SK-N-SH treated with all-trans-retinoic acid at 6 μM for 48 hours (cell line): ENCODE measurements at regions not wholly inside any gene's neighbourhood (a gene's known extent, or its start where the extent isn't known, plus 50 kb on each side); places are given as distances from the start of the nearest gene placed in this dataset.
"Not testable (repeated sequence)": the region's sequence is repeated elsewhere in the genome, so short reads cannot be mapped to it uniquely, and the experiment has no call there.

Experiments
- ATAC-seq: fragments of 200-7000 bp; cut with Tn5 transposase; 3 replicates; pipeline ENCODE4 v1.9.1; 2020; ENCODE audit warnings: mild to moderate bottlenecking, moderate library complexity
- ARNTL ChIP-seq: fragments of 450-650 bp; formaldehyde crosslinking; IDR thresholded peaks from 2 replicates; pipeline ENCODE4 v1.5.0; 2020; ENCODE audit warnings: low read depth, mild to moderate bottlenecking, moderate library complexity, borderline replicate concordance
- BACH2 ChIP-seq: fragments of 250-450 bp; sonication (Bioruptor Pico); IDR thresholded peaks from 2 replicates; pipeline ENCODE4 v1.9.0; 2021; ENCODE audit warnings: mild to moderate bottlenecking, borderline replicate concordance
- CSDC2 ChIP-seq: fragments of 250-450 bp; sonication (Bioruptor Pico); IDR thresholded peaks from 2 replicates; pipeline ENCODE4 v1.5.0; 2020; ENCODE audit warnings: mild to moderate bottlenecking, moderate library complexity
- CSRNP3 ChIP-seq: fragments of 250-450 bp; sonication (Bioruptor Pico); IDR thresholded peaks from 2 replicates; pipeline ENCODE4 v1.5.1; 2021; ENCODE audit warnings: mild to moderate bottlenecking, moderate library complexity
- ESRRG ChIP-seq: fragments of 250-450 bp; sonication (Bioruptor Pico); IDR thresholded peaks from 2 replicates; pipeline ENCODE4 v1.6.1; 2021; ENCODE audit warnings: mild to moderate bottlenecking
- GLIS3 ChIP-seq: fragments of 250-450 bp; sonication (Bioruptor Pico); IDR thresholded peaks from 2 replicates; pipeline ENCODE4 v1.5.0; 2020; ENCODE audit warnings: mild to moderate bottlenecking, moderate library complexity
- ISL1 ChIP-seq: fragments of 250-450 bp; sonication (Bioruptor Pico); IDR thresholded peaks from 2 replicates; pipeline ENCODE4 v2.1.2; 2022; ENCODE audit warnings: mild to moderate bottlenecking, moderate library complexity
- OSR1 ChIP-seq: fragments of 250-450 bp; sonication (Bioruptor Pico); IDR thresholded peaks from 2 replicates; pipeline ENCODE4 v1.8.0; 2022; ENCODE audit warnings: moderate library complexity, mild to moderate bottlenecking, inconsistent platforms
- POU6F1 ChIP-seq: fragments of 250-450 bp; sonication (Bioruptor Pico); IDR thresholded peaks from 2 replicates; pipeline ENCODE4 v1.8.0; 2021; ENCODE audit warnings: low read depth, mild to moderate bottlenecking, moderate library complexity, borderline replicate concordance
- RARB ChIP-seq: fragments of 250-450 bp; sonication (Bioruptor Pico); IDR thresholded peaks from 2 replicates; pipeline ENCODE4 v1.8.0; 2021; ENCODE audit warnings: mild to moderate bottlenecking, moderate library complexity
- SNAI2 ChIP-seq: fragments of 250-450 bp; sonication (Bioruptor Pico); IDR thresholded peaks from 2 replicates; pipeline ENCODE4 v1.5.0; 2020; ENCODE audit warnings: mild to moderate bottlenecking, moderate library complexity
- TCF4 ChIP-seq: fragments of 250-450 bp; sonication (Bioruptor Pico); IDR thresholded peaks from 2 replicates; pipeline ENCODE4 v1.8.0; 2021; ENCODE audit warnings: mild to moderate bottlenecking, moderate library complexity, borderline replicate concordance
- TOX ChIP-seq: fragments of 250-450 bp; sonication (Bioruptor Pico); IDR thresholded peaks from 2 replicates; pipeline ENCODE4 v1.8.0; 2021; ENCODE audit warnings: mild to moderate bottlenecking, moderate library complexity, borderline replicate concordance
- ZC3H10 ChIP-seq: fragments of 250-450 bp; sonication (Bioruptor Pico); IDR thresholded peaks from 2 replicates; pipeline ENCODE4 v1.5.1; 2021; ENCODE audit warnings: mild to moderate bottlenecking, moderate library complexity
- ZFP3 ChIP-seq: fragments of 250-450 bp; sonication (Bioruptor Pico); IDR thresholded peaks from 2 replicates; pipeline ENCODE4 v1.5.0; 2020; ENCODE audit warnings: mild to moderate bottlenecking, moderate library complexity
- ZFP30 ChIP-seq: fragments of 450-650 bp; formaldehyde crosslinking; IDR thresholded peaks from 2 replicates; pipeline ENCODE4 v1.5.0; 2022; ENCODE audit warnings: mild to moderate bottlenecking, moderate library complexity
- ZNF565 ChIP-seq: fragments of 450-650 bp; formaldehyde crosslinking; conservative IDR thresholded peaks from 2 replicates; pipeline ENCODE4 v1.5.0; 2020; ENCODE audit warnings: low read depth, mild to moderate bottlenecking, moderate library complexity
- ZNF70 ChIP-seq: fragments of 450-650 bp; formaldehyde crosslinking; IDR thresholded peaks from 2 replicates; pipeline ENCODE4 v1.5.0; 2020; ENCODE audit warnings: mild to moderate bottlenecking, moderate library complexity
- ZNF8 ChIP-seq: fragments of 450-650 bp; formaldehyde crosslinking; IDR thresholded peaks from 2 replicates; pipeline ENCODE4 v1.5.0; 2020; ENCODE audit warnings: mild to moderate bottlenecking, moderate library complexity
- TF ChIP-seq, protein P1 (sequence below): fragments of 250-450 bp; sonication (Bioruptor Pico); IDR thresholded peaks from 2 replicates; pipeline ENCODE4 v1.8.0; 2020; ENCODE audit warnings: mild to moderate bottlenecking, moderate library complexity, borderline replicate concordance
- TF ChIP-seq, protein P2 (sequence below): fragments of 250-450 bp; sonication (Bioruptor Pico); IDR thresholded peaks from 2 replicates; pipeline ENCODE4 v1.5.0; 2020; ENCODE audit warnings: mild to moderate bottlenecking, moderate library complexity
- TF ChIP-seq, protein P3 (sequence below): fragments of 250-450 bp; sonication (Bioruptor Pico); IDR thresholded peaks from 2 replicates; pipeline ENCODE4 v1.5.1; 2020; ENCODE audit warnings: low read depth, mild to moderate bottlenecking, moderate library complexity

DNA sequence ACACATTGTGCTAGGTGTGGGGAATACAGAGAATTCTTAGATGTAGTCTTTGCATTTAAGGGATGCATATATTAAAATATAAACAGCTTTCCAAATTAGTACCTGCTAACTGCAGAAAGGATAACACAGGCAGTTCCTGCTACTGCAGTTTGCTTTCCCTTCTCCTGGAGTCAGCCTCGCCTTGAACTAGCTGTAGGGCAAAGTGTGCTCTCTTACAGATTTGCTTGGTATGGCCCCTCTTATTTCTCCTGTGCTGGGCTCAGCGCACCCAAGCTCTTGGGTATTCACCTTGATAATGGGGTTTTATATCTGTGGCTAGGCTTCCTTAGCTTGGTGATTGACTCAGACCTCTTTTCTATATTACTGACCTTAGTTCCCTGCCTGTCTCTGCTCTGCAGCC, 108.4 kb upstream of the PNPT1 start:
- TF ChIP-seq ZC3H10 (CRISPR knock-in tag) = no peak
- TF ChIP-seq TOX (CRISPR knock-in tag) = no peak
- no peak for TF ChIP-seq ISL1
- no peak for TF ChIP-seq ZFP30 (CRISPR knock-in tag)
- no peak for TF ChIP-seq ZNF8
- TF ChIP-seq CSDC2 (CRISPR knock-in tag) = no peak
- no peak for TF ChIP-seq TCF4 (CRISPR knock-in tag)
- TF ChIP-seq, protein P1, sequence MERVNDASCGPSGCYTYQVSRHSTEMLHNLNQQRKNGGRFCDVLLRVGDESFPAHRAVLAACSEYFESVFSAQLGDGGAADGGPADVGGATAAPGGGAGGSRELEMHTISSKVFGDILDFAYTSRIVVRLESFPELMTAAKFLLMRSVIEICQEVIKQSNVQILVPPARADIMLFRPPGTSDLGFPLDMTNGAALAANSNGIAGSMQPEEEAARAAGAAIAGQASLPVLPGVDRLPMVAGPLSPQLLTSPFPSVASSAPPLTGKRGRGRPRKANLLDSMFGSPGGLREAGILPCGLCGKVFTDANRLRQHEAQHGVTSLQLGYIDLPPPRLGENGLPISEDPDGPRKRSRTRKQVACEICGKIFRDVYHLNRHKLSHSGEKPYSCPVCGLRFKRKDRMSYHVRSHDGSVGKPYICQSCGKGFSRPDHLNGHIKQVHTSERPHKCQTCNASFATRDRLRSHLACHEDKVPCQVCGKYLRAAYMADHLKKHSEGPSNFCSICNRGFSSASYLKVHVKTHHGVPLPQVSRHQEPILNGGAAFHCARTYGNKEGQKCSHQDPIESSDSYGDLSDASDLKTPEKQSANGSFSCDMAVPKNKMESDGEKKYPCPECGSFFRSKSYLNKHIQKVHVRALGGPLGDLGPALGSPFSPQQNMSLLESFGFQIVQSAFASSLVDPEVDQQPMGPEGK (CRISPR knock-in tag) = no peak
- no peak for TF ChIP-seq GLIS3
- no peak for TF ChIP-seq ESRRG
- TF ChIP-seq CSRNP3 (CRISPR knock-in tag) = no peak
- no peak for TF ChIP-seq BACH2 (CRISPR knock-in tag)
- no peak for TF ChIP-seq OSR1 (CRISPR knock-in tag)
- TF ChIP-seq, protein P2, sequence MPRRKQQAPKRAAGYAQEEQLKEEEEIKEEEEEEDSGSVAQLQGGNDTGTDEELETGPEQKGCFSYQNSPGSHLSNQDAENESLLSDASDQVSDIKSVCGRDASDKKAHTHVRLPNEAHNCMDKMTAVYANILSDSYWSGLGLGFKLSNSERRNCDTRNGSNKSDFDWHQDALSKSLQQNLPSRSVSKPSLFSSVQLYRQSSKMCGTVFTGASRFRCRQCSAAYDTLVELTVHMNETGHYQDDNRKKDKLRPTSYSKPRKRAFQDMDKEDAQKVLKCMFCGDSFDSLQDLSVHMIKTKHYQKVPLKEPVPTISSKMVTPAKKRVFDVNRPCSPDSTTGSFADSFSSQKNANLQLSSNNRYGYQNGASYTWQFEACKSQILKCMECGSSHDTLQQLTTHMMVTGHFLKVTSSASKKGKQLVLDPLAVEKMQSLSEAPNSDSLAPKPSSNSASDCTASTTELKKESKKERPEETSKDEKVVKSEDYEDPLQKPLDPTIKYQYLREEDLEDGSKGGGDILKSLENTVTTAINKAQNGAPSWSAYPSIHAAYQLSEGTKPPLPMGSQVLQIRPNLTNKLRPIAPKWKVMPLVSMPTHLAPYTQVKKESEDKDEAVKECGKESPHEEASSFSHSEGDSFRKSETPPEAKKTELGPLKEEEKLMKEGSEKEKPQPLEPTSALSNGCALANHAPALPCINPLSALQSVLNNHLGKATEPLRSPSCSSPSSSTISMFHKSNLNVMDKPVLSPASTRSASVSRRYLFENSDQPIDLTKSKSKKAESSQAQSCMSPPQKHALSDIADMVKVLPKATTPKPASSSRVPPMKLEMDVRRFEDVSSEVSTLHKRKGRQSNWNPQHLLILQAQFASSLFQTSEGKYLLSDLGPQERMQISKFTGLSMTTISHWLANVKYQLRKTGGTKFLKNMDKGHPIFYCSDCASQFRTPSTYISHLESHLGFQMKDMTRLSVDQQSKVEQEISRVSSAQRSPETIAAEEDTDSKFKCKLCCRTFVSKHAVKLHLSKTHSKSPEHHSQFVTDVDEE (CRISPR knock-in tag) = no peak
- TF ChIP-seq ARNTL (CRISPR knock-in tag) = no peak
- TF ChIP-seq, protein P3, sequence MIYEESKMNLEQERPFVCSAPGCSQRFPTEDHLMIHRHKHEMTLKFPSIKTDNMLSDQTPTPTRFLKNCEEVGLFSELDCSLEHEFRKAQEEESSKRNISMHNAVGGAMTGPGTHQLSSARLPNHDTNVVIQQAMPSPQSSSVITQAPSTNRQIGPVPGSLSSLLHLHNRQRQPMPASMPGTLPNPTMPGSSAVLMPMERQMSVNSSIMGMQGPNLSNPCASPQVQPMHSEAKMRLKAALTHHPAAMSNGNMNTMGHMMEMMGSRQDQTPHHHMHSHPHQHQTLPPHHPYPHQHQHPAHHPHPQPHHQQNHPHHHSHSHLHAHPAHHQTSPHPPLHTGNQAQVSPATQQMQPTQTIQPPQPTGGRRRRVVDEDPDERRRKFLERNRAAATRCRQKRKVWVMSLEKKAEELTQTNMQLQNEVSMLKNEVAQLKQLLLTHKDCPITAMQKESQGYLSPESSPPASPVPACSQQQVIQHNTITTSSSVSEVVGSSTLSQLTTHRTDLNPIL = no peak
- no peak for TF ChIP-seq POU6F1 (CRISPR knock-in tag)
- TF ChIP-seq SNAI2 (CRISPR knock-in tag) = no peak
- TF ChIP-seq ZNF70 (CRISPR knock-in tag) = no peak
- TF ChIP-seq ZFP3 = no peak
- ATAC-seq = no peak

DNA sequence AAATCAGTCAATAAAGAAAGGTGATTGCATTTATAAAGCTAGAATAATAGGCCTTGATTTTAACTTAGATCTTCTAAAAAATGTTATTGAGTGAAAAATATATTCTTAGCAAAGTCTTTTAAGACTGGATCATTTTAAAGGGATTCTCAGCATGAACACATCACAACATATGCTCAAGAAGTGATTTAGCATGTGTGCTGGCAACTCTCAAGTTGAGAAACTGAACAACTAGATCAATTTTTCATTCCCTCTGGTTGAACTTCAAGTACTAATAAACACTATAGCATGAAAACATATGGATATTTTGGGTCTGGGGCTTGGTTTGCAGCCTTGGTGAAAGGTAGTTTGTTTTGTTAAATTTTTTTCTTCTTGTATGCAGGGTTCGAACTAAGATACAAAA, 107.8 kb upstream of the PNPT1 start:
- no peak for TF ChIP-seq ARNTL (CRISPR knock-in tag)
- no peak for TF ChIP-seq CSDC2 (CRISPR knock-in tag)
- TF ChIP-seq, protein P3 = no peak
- TF ChIP-seq ZNF70 (CRISPR knock-in tag) = no peak
- no peak for TF ChIP-seq GLIS3
- TF ChIP-seq RARB (CRISPR knock-in tag) = no peak
- no peak for TF ChIP-seq ZC3H10 (CRISPR knock-in tag)
- TF ChIP-seq CSRNP3 (CRISPR knock-in tag) = no peak
- no peak for TF ChIP-seq SNAI2 (CRISPR knock-in tag)
- no peak for TF ChIP-seq ZFP30 (CRISPR knock-in tag)
- no peak for TF ChIP-seq BACH2 (CRISPR knock-in tag)
- TF ChIP-seq, protein P1 (CRISPR knock-in tag) = no peak
- no peak for TF ChIP-seq TOX (CRISPR knock-in tag)
- TF ChIP-seq OSR1 (CRISPR knock-in tag) = no peak
- no peak for TF ChIP-seq ISL1
- no peak for TF ChIP-seq ZFP3
- no peak for TF ChIP-seq POU6F1 (CRISPR knock-in tag)
- no peak for TF ChIP-seq ZNF565 (CRISPR knock-in tag)
- no peak for ATAC-seq

DNA sequence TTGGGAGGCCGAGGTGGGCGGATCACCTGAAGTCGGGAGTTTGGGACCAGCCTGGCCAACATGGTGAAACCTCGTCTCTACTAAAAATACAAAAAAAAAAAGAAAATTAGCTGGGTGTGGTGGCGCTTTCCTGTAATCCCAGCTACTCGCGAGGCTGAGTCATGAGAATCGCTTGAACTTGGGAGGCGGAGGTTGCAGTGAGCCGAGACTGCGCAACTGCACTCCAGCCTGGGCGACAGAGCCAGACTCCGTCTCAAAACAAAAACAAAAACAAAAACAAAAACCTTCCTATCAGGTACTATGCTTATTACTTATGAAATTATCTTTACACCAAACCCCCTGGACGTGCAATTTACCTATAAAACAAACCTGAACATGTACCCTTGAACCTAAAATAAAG, 106.0 kb upstream of the PNPT1 start:
- ATAC-seq = not testable (repeated sequence)
